ENCODE measurements at regions not wholly inside any gene's neighbourhood (a gene's known extent, or its start where the extent isn't known, plus 50 kb on each side); places are given as distances from the start of the nearest gene placed in this dataset.

DNA sequence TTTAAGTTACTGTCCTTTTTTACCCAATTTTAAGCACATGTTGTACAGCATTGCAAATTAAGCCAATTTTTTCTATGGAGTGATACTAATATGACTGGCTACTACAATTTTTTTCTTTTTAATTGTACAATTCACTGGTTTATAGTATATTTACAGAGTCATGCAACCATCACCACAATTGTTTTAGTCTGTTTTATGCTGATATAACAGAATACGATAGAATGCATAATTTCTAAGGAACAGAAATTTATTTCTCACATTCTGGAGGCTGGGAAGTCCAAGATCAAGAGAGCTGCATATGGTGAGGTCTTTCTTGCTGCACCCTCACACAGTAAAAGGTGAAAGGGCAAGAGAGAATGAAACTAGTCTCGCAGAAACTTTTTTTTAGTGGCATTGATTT is 125.3 kb downstream of the GLUD2 start:
- Histone ChIP-seq H3K4me2 (ENCODE audit: insufficient read depth, low read length) (no peak overlapping the region), H3K36me3 (ENCODE audit: control insufficient read depth, insufficient read depth, low read length) (no peaks in the 10 kb centered on the region), H3K4me3 (no peak overlapping the region), H3K27me3 (ENCODE audit: control insufficient read depth in 2 of 2, insufficient read depth in 2 of 2, low read length in 2 of 2) (no peaks in the 10 kb centered on the region), H2AFZ (ENCODE audit: low read depth, low read length) (no peak overlapping the region), H3K27ac (ENCODE audit: extremely low read depth, low read depth, low read length) (no peak overlapping the region), H3K4me1 (replicated peaks in 1 of 2; ENCODE audit: control insufficient read depth in 2 of 2, insufficient read depth in 2 of 2, low read length in 2 of 2) (no peaks in the 10 kb centered on the region; a peak in 1 of 5 replicates), H3K9me1 (ENCODE audit: control insufficient read depth, insufficient read depth, low read length) (no peaks in the 10 kb centered on the region), H4K20me1 (replicated peaks; ENCODE audit: control insufficient read depth, insufficient read depth, low read length) (no peaks in the 10 kb centered on the region), H3K9ac (ENCODE audit: insufficient read depth in 1 of 2, low read depth in 2 of 2, low read length in 2 of 2) (no peak overlapping the region), H3K9me3 (replicated peaks; ENCODE audit: control insufficient read depth, insufficient read depth, low read depth, low read length) (no peaks in the 10 kb centered on the region; the same call in 1 of the 2 replicates), H3K79me2 (ENCODE audit: control insufficient read depth, insufficient read depth, low read length) (no peaks in the 10 kb centered on the region)
- WGBS (ENCODE audit: insufficient coverage, low coverage, missing lambda C conversion rate) = 59% methylated on average over 2 of the region's 2 CpGs
- DNase-seq (ENCODE audit: extremely low read depth in 1 of 4, low spot score in 3 of 4) (no peak), FAIRE-seq (no peak), ATAC-seq (no peak)
- TF ChIP-seq ZNF316 (IDR thresholded peaks at IDR 0.05) = peak; percentile 79
- no peak for TF ChIP-seq STAT5B (CRISPR knock-in tag; IDR thresholded peaks at IDR 0.05)
- 0 out of 2 replicates have a peak, but pooled peaks have one; percentile 12 for TF ChIP-seq MAFG (tag; conservative IDR thresholded peaks at IDR 0.05)
- TF ChIP-seq C11orf30 (IDR thresholded peaks at IDR 0.05; ENCODE audit: low read depth) = peak; percentile 51
- peak; percentile 27; the same call in 1 of the 2 replicates for TF ChIP-seq MAFF (IDR thresholded peaks at IDR 0.05; ENCODE audit: low read length)
- no TSS peak for BruUV-seq (replicated peaks)
- POLR2A ChIA-PET = no interaction called here
- intact Hi-C loops (cut with micrococcal nuclease) (no loop called here), in situ Hi-C loops (cut with MboI) (no loop called here)
- CTCF ChIA-PET (ENCODE audit: low intra/inter-chr PET ratio) = no interaction called here

DNA sequence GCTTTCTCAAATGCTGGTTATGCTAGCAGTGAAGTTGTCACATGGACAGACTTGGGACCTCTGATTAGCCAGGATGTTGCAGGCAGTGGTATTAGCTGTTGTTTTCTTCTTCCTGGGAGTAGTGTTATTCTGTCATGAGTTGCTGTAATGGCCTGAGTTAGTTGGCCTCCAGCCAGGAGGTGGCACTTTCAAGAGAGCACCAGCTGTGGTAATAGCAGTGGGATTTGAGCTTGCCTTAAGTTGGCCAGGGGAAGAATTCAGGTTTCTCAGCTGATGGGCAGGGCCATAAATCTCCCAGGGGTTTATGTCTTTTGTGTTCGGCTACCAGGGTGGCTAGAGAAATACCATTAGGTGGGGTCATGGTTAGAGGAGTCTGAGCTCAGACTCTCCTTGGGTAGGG is 132.6 kb downstream of the GLUD2 start:
- no peak overlapping the region for H3K9ac ChIP-seq (ENCODE audit: insufficient read depth in 1 of 2, low read depth in 2 of 2, low read length in 2 of 2)
- no peak for FAIRE-seq
- H3K27me3 ChIP-seq (ENCODE audit: control insufficient read depth in 2 of 2, insufficient read depth in 2 of 2, low read length in 2 of 2) = no peaks in the 10 kb centered on the region
- no peak overlapping the region for H3K4me2 ChIP-seq (ENCODE audit: insufficient read depth, low read length)
- ChIA-PET POLR2A (interaction anchor here (0.6 to 1.4 kb wide), 2 partner anchors 12 to 20 kb away, joined by 3 read pairs; no protein-coding TSS in a partner anchor), CTCF (ENCODE audit: low intra/inter-chr PET ratio) (no interaction called here)
- no peaks in the 10 kb centered on the region for H3K9me3 ChIP-seq (replicated peaks; ENCODE audit: control insufficient read depth, insufficient read depth, low read depth, low read length)
- TF ChIP-seq BHLHE40 (IDR thresholded peaks at IDR 0.05; ENCODE audit: low read length) (no peak), NFIC (IDR thresholded peaks at IDR 0.05) (peak; percentile 68)
- no peak for DNase-seq (ENCODE audit: extremely low read depth in 1 of 4, low spot score in 3 of 4)
- no peaks in the 10 kb centered on the region for H3K79me2 ChIP-seq (ENCODE audit: control insufficient read depth, insufficient read depth, low read length)
- no peak for ATAC-seq
- no peaks in the 10 kb centered on the region for H3K9me1 ChIP-seq (ENCODE audit: control insufficient read depth, insufficient read depth, low read length)
- no peaks in the 10 kb centered on the region for H4K20me1 ChIP-seq (replicated peaks; ENCODE audit: control insufficient read depth, insufficient read depth, low read length)
- no peaks in the 10 kb centered on the region for H3K36me3 ChIP-seq (ENCODE audit: control insufficient read depth, insufficient read depth, low read length)
- intact Hi-C loops (cut with micrococcal nuclease) = no loop called here
- no peak overlapping the region for H3K4me3 ChIP-seq
- BruUV-seq (replicated peaks) = no TSS peak
- no CpG with 5 or more reads among the region's 1 CpG for WGBS (ENCODE audit: insufficient coverage, low coverage, missing lambda C conversion rate)
- in situ Hi-C loops (cut with MboI) = no loop called here
- H2AFZ ChIP-seq (ENCODE audit: low read depth, low read length) = no peak overlapping the region
- H3K27ac ChIP-seq (ENCODE audit: extremely low read depth, low read depth, low read length) = no peak overlapping the region
- H3K4me1 ChIP-seq (replicated peaks in 1 of 2; ENCODE audit: control insufficient read depth in 2 of 2, insufficient read depth in 2 of 2, low read length in 2 of 2) = no peaks in the 10 kb centered on the region; a peak in 1 of 5 replicates

Measured in K562 (cell line).